Middle frontal gyrus (tissue), 1 donor: ENCODE measurements at regions not wholly inside any gene's neighbourhood (a gene's known extent, or its start where the extent isn't known, plus 50 kb on each side); places are given as distances from the start of the nearest gene placed in this dataset.

Experiments used
- DNase-seq: peaks from one replicate; pipeline ENCODE4 v3.0.0-alpha.2; 2015; ENCODE audit warnings: low spot score; ENCODE audit errors: extremely low spot score

- DNase-seq, result no peak
These were observed 478.2 kb downstream of the GATA3 start for GRCh38 chr10:8532647-8533046.

- DNase-seq, result no peak
These were observed 479.0 kb downstream of the GATA3 start for GRCh38 chr10:8533462-8533861.

GRCh38 chr10:8534096-8534495, 479.6 kb downstream of the GATA3 start:
- DNase-seq, result no peak

GRCh38 chr10:8534891-8535290, 480.4 kb downstream of the GATA3 start:
- no peak for DNase-seq

- no peak for DNase-seq
These were observed 484.6 kb downstream of the GATA3 start for GRCh38 chr10:8539056-8539455.

GRCh38 chr10:8543361-8544056, 489.0 kb downstream of the GATA3 start:
- DNase-seq, result no peak

- DNase-seq, result no peak
These were observed 489.5 kb downstream of the GATA3 start for GRCh38 chr10:8544057-8544380.

GRCh38 chr10:8544500-8544899, 490.0 kb downstream of the GATA3 start:
- DNase-seq, result no peak

GRCh38 chr10:8554574-8554973, 500.1 kb downstream of the GATA3 start:
- no peak for DNase-seq

- DNase-seq, result no peak
These were observed 501.8 kb downstream of the GATA3 start for GRCh38 chr10:8556321-8556720.

- no peak for DNase-seq
These were observed 509.0 kb downstream of the GATA3 start for GRCh38 chr10:8563478-8563877.

GRCh38 chr10:8566737-8567136, 512.2 kb downstream of the GATA3 start:
- DNase-seq, result no peak

- DNase-seq, result no peak
These were observed 513.9 kb downstream of the GATA3 start for GRCh38 chr10:8568401-8568800.

GRCh38 chr10:8575620-8576019, 521.1 kb downstream of the GATA3 start:
- DNase-seq, result no peak

GRCh38 chr10:8576281-8576680, 521.8 kb downstream of the GATA3 start:
- DNase-seq, result no peak

- no peak for DNase-seq
These were observed 522.4 kb downstream of the GATA3 start for GRCh38 chr10:8576911-8577310.

GRCh38 chr10:8577686-8578085, 523.2 kb downstream of the GATA3 start:
- no peak for DNase-seq

- no peak for DNase-seq
These were observed 527.2 kb downstream of the GATA3 start for GRCh38 chr10:8581521-8582225.

GRCh38 chr10:8583096-8583495, 528.6 kb downstream of the GATA3 start:
- DNase-seq, result no peak

- DNase-seq, result no peak
These were observed 530.2 kb downstream of the GATA3 start for GRCh38 chr10:8584666-8585065.

- DNase-seq, result no peak
These were observed 532.0 kb downstream of the GATA3 start for GRCh38 chr10:8586504-8586903.

GRCh38 chr10:8588135-8588534, 533.6 kb downstream of the GATA3 start:
- DNase-seq, result no peak

GRCh38 chr10:8590518-8590917, 536.0 kb downstream of the GATA3 start:
- DNase-seq, result no peak
